BE2C (cell line): ENCODE measurements at regions not wholly inside any gene's neighbourhood (a gene's known extent, or its start where the extent isn't known, plus 50 kb on each side); places are given as distances from the start of the nearest gene placed in this dataset.

Source experiments
- DNase-seq: peaks from one replicate; pipeline ENCODE4 v3.0.0-alpha.2; 2020
- H3K27me3 ChIP-seq: fragments of 250-450 bp; sonication (Bioruptor Pico); 2 replicates; pipeline ENCODE4 v1.5.1; 2020; ENCODE audit warnings: mild to moderate bottlenecking
- H3K36me3 ChIP-seq: fragments of 250-450 bp; sonication (Bioruptor Pico); 2 replicates; pipeline ENCODE4 v1.5.1; 2020; ENCODE audit warnings: mild to moderate bottlenecking
- H3K4me1 ChIP-seq: fragments of 250-450 bp; sonication (Bioruptor Pico); 2 replicates; pipeline ENCODE4 v1.5.1; 2020
- H3K4me3 ChIP-seq: 2 replicates; pipeline ENCODE4 v1.5.1; 2011; ENCODE audit warnings: low read depth, low read length
- H3K9me3 ChIP-seq: fragments of 250-450 bp; sonication (Bioruptor Pico); 2 replicates; pipeline ENCODE4 v1.5.1; 2020
- TF ChIP-seq, protein P1 (sequence below): IDR thresholded peaks from 2 replicates; pipeline ENCODE4 v1.5.1; 2012; ENCODE audit warnings: mild to moderate bottlenecking, low read depth, low read length

DNA sequence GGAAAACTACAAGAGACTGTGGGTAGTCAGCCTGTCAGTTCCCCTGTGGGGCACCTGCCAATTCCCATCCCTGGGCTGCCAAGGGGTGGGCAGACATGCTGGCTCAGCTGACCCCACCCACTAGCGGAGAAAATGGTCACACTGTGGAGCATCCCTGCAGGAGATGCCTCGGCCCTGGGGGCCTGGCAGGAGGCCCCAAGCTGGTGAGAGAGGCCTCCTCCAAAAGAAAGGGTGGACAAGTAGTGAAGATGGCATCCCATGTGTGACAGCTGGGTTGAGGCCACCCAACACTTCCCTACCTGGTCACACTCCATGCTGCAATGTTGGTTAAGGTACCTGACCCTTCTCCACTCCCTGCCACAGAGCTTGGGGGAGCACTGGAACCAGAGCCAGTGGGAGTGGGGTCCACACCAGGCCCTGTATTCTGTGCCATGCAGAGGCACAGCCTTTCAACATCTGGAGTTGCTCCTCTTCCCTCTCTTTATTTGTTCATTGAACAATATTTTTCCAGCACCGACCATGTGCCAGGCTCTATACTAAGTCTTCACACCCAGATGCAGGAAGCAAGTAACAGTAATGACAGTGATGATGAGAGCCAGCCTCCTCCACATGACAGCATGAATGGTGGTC is 59.5 kb downstream of the KLHDC7A start:
- Histone ChIP-seq H3K27me3 (no peaks in the 10 kb centered on the region), H3K9me3 (no peaks in the 10 kb centered on the region), H3K4me1 (no peaks in the 10 kb centered on the region), H3K4me3 (no peak overlapping the region), H3K36me3 (no peaks in the 10 kb centered on the region)
- DNase-seq: no peak
- TF ChIP-seq, protein P1, sequence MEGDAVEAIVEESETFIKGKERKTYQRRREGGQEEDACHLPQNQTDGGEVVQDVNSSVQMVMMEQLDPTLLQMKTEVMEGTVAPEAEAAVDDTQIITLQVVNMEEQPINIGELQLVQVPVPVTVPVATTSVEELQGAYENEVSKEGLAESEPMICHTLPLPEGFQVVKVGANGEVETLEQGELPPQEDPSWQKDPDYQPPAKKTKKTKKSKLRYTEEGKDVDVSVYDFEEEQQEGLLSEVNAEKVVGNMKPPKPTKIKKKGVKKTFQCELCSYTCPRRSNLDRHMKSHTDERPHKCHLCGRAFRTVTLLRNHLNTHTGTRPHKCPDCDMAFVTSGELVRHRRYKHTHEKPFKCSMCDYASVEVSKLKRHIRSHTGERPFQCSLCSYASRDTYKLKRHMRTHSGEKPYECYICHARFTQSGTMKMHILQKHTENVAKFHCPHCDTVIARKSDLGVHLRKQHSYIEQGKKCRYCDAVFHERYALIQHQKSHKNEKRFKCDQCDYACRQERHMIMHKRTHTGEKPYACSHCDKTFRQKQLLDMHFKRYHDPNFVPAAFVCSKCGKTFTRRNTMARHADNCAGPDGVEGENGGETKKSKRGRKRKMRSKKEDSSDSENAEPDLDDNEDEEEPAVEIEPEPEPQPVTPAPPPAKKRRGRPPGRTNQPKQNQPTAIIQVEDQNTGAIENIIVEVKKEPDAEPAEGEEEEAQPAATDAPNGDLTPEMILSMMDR: no peak

DNA sequence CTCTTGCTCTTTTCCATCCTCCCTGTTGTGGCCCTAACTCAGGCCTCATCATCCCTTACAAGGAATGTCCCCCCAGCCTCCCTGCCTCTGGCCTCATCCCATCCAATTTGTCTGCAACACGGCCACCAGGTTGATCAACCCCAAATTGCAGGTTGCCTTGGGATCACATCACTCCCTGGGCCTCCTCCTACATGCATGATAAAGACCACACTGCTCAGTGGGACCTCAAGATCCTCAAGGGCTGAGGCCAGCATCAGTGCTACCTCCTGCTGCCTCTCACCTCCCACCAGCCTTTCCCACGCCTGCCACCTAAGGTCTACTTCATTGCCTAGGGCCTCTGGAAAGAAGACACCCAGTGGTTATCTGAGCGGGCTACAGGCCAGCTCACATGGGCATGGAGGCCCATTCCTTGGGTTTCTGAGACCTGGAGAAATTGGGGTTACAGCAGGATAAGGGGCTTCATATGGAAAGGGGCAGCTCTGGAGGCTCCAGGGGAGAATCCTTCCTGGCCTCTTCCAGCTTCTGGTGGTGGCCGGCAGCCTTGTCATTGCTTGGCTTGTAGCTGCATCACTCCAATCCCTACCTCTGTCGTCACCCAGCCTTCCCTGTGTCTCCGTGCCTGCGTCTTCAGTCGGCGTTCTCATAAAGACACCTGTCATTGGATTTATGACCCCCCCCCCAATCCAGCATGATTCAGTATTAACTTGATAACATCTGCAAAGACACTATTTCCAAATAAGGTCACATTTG is 60.5 kb downstream of the KLHDC7A start:
- TF ChIP-seq, protein P1: no peak
- DNase-seq: no peak
- H3K9me3 ChIP-seq: no peaks in the 10 kb centered on the region
- H3K4me3 ChIP-seq: no peak overlapping the region
- H3K27me3 ChIP-seq: no peaks in the 10 kb centered on the region
- H3K36me3 ChIP-seq: no peaks in the 10 kb centered on the region
- no peaks in the 10 kb centered on the region for H3K4me1 ChIP-seq

DNA sequence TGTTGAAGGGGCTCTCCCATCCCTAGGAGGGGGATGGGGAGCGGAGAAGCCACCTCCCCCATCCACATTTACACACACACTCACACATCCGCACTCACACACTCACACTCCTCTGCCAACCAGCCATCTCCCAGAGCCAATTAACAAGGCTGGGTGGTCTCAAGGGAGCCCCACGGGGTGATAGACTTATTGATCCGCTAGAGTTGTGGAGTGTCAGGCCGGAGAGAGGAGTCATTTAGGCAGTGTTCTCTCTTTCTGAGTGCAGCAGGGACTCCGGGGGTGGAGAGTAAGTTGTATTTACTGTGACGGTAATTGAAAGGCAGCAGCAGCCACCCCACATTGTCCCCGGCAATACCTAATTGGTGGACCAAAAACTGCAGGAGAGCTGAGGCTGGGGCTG is 61.6 kb downstream of the KLHDC7A start:
- Histone ChIP-seq H3K27me3 (no peaks in the 10 kb centered on the region), H3K36me3 (no peaks in the 10 kb centered on the region), H3K9me3 (no peaks in the 10 kb centered on the region), H3K4me1 (no peaks in the 10 kb centered on the region), H3K4me3 (no peak overlapping the region)
- TF ChIP-seq, protein P1: no peak
- DNase-seq: no peak

DNA sequence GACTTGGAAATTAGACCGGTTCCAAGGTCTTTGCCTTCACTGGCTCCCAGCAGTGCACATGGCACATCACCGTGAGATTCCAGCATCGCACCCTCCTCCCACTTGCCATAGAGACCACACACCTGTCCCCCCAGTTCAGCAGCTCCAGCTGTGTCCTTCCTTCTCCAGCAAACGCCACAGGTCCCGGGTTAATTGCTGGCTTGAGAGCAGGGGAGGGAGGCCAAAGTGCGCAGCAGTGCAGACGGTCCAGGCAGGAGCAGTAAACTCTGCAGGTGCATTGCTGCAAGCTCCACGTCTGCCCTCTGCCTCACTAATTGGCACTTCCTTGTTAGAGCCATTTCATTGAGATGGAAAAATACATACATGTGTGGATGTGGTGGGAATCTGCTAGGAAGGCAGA is 65.3 kb downstream of the KLHDC7A start:
- Histone ChIP-seq H3K27me3 (no peaks in the 10 kb centered on the region), H3K36me3 (no peaks in the 10 kb centered on the region), H3K9me3 (no peaks in the 10 kb centered on the region), H3K4me1 (no peaks in the 10 kb centered on the region), H3K4me3 (no peak overlapping the region)
- TF ChIP-seq, protein P1: no peak
- no peak for DNase-seq

DNA sequence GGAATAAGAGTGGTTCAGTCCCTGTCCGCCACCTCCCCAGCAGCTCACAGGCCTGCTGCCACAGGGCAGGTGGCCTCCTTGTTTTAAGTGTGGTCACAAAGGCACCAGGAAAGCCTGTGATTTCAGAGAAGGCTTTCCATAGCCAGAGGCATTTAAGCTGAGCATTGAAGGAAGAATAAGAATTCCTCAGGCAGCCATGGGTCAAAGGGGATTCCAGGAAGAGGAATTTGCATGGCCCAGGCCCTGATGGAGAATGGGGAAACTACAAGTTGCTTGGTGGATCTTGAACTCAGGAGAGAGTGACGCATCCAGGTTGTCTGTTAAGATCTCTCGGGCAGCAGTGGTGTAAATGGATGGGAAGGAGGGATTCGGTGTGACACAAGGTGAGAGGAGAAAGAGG is 66.7 kb downstream of the KLHDC7A start:
- Histone ChIP-seq H3K4me1 (no peaks in the 10 kb centered on the region), H3K4me3 (no peak overlapping the region), H3K9me3 (no peaks in the 10 kb centered on the region), H3K36me3 (no peaks in the 10 kb centered on the region), H3K27me3 (no peaks in the 10 kb centered on the region)
- TF ChIP-seq, protein P1: no peak
- no peak for DNase-seq

DNA sequence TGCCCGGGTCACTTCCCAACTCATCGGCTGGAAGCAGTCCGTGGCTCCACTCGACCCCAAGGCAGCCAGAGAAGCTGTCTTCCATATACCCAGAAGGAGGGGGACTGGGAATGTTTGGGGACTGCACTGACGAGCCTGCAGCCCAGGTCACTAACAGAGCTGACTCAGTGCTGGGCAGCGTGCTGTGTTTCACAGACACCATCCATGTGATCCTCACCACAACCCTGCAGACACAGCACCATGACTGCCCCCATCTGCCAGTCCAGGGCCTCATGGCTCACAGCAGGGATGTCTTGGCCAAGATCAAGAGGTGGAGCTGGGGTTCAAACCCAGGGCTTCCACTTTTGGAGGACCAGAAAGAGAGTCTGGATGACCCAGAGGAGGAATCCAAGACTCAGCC is 67.9 kb downstream of the KLHDC7A start:
- no peak for DNase-seq

More for the DNA sequence above, 67.9 kb downstream of the KLHDC7A start:
- Histone ChIP-seq H3K36me3 (no peaks in the 10 kb centered on the region), H3K9me3 (no peaks in the 10 kb centered on the region), H3K4me3 (no peak overlapping the region), H3K27me3 (no peaks in the 10 kb centered on the region), H3K4me1 (no peaks in the 10 kb centered on the region)
- TF ChIP-seq, protein P1: no peak
